K562 (cell line): ENCODE measurements at regions not wholly inside any gene's neighbourhood (a gene's known extent, or its start where the extent isn't known, plus 50 kb on each side); places are given as distances from the start of the nearest gene placed in this dataset.

ENCODE experiments used
- ATAC-seq: fragments of 200-7000 bp; cut with Tn5 transposase; 3 replicates; pipeline ENCODE4 v1.9.1; 2020; ENCODE audit warnings: moderate library complexity
- BruUV-seq: library from RNA; stranded (reverse); fragments of 400-500 nt; replicated peaks from 2 replicates; lab custom pipeline; 2021; lab: Mats Ljungman, UMichigan
- CTCF ChIA-PET: fragments of 300-600 bp; formaldehyde crosslinking; extraction: SDS; loops from one replicate; lab custom pipeline; 2021; ENCODE audit warnings: low intra/inter-chr PET ratio; lab: Yijun Ruan, JAX
- POLR2A ChIA-PET: fragments of 300-600, 350-650 bp; sonication (Branson Sonifier 250); formaldehyde crosslinking; extraction: SDS; loops from one replicate; lab custom pipeline; 2021; ENCODE audit warnings: antibody characterized with exemption, inconsistent platforms; lab: Yijun Ruan, JAX
- DNase-seq, 4 experiments: peaks; one replicate each; pipeline versions ENCODE4 v3.0.0 to v3.0.0-alpha.2; 2011 to 2018; ENCODE audit warnings: low spot score in 3 of 4, mixed read lengths in 3 of 4; ENCODE audit errors: extremely low read depth in 1 of 4
- FAIRE-seq: peaks from 2 replicates; lab custom pipeline; 2011; peaks lifted over from hg19 to GRCh38; lab: Jason Lieb, UNC
- H2AFZ ChIP-seq: 2 replicates; pipeline ENCODE4 v1.6.0; 2011; ENCODE audit warnings: low read depth, low read length, control low read depth, inconsistent platforms
- H3K27ac ChIP-seq: fragments of 200-600 bp; 3 replicates; pipeline ENCODE4 v1.8.0; 2011; ENCODE audit warnings: low read depth, mild to moderate bottlenecking, control low read depth, inconsistent platforms, low read length, moderate library complexity, mixed read lengths; ENCODE audit errors: extremely low read depth
- H3K27me3 ChIP-seq, 2 experiments: fragments of 300-600 bp in 1 of 2; 2 replicates in 1 of 2; 3 replicates in 1 of 2; pipeline versions ENCODE4 v1.6.0 to v1.8.0; 2011; ENCODE audit warnings: inconsistent platforms in 2 of 2, low read length in 2 of 2, mild to moderate bottlenecking in 1 of 2, mixed read lengths in 1 of 2, moderate library complexity in 1 of 2; ENCODE audit not compliant: control insufficient read depth in 2 of 2, insufficient read depth in 2 of 2
- H3K36me3 ChIP-seq: fragments of 300-600 bp; 3 replicates; pipeline ENCODE4 v1.8.0; 2011; ENCODE audit warnings: mild to moderate bottlenecking, low read length, inconsistent platforms; ENCODE audit not compliant: control insufficient read depth, insufficient read depth
- H3K4me1 ChIP-seq, 2 experiments: fragments of 200-600 bp in 1 of 2; replicated peaks in 1 of 2; 2 replicates in 1 of 2; 3 replicates in 1 of 2; pipeline versions ENCODE4 v1.5.1 to v1.8.0; 2011; ENCODE audit warnings: inconsistent platforms in 2 of 2, low read length in 2 of 2, mild to moderate bottlenecking in 1 of 2, mixed read lengths in 1 of 2, moderate library complexity in 1 of 2; ENCODE audit not compliant: control insufficient read depth in 2 of 2, insufficient read depth in 2 of 2
- H3K4me2 ChIP-seq: 2 replicates; pipeline ENCODE4 v1.6.1; 2011; ENCODE audit warnings: low read length, control low read depth, inconsistent platforms, mixed read lengths; ENCODE audit not compliant: insufficient read depth
- H3K4me3 ChIP-seq: fragments of 200-600 bp; sonication (generic), shearing (Covaris generic); 2 replicates; pipeline ENCODE4 v1.5.1; 2016; ENCODE audit warnings: control low read depth, inconsistent platforms
- H3K79me2 ChIP-seq: fragments of 200-600 bp; 3 replicates; pipeline ENCODE4 v1.8.0; 2011; ENCODE audit warnings: low read length, inconsistent platforms; ENCODE audit not compliant: control insufficient read depth, insufficient read depth
- H3K9ac ChIP-seq, 2 experiments: 2 replicates each; pipeline versions ENCODE4 v1.6.0 to v1.6.1; 2011; ENCODE audit warnings: low read depth in 2 of 2, low read length in 2 of 2, control low read depth in 1 of 2, inconsistent platforms in 1 of 2, mild to moderate bottlenecking in 1 of 2, mixed read lengths in 1 of 2; ENCODE audit not compliant: insufficient read depth in 1 of 2
- H3K9me1 ChIP-seq: one replicate; pipeline ENCODE4 v1.6.0; 2011; ENCODE audit warnings: inconsistent platforms, mild to moderate bottlenecking, low read length, moderate library complexity; ENCODE audit not compliant: control insufficient read depth, insufficient read depth
- H3K9me3 ChIP-seq: replicated peaks from 2 replicates; pipeline ENCODE4 v1.5.1; 2011; ENCODE audit warnings: low read depth, low read length, inconsistent platforms; ENCODE audit not compliant: control insufficient read depth, insufficient read depth
- H4K20me1 ChIP-seq: replicated peaks from 2 replicates; pipeline ENCODE4 v1.6.1; 2011; ENCODE audit warnings: low read length, inconsistent platforms, mixed read lengths; ENCODE audit not compliant: control insufficient read depth, insufficient read depth
- ESRRB ChIP-seq: fragments of 250-450 bp; sonication (Bioruptor Pico); IDR thresholded peaks from 2 replicates; pipeline ENCODE4 v1.5.0; 2020; ENCODE audit warnings: mild to moderate bottlenecking, moderate library complexity, borderline replicate concordance
- HOXB6 ChIP-seq: fragments of 250-450 bp; sonication (Bioruptor Pico); IDR thresholded peaks from 2 replicates; pipeline ENCODE4 v1.5.1; 2022; ENCODE audit warnings: mild to moderate bottlenecking, borderline replicate concordance
- HSF4 ChIP-seq: fragments of 250-450 bp; sonication (Bioruptor Pico); IDR thresholded peaks from 2 replicates; pipeline ENCODE4 v2.1.2; 2022; ENCODE audit warnings: mild to moderate bottlenecking, moderate library complexity, borderline replicate concordance
- MXI1 ChIP-seq: IDR thresholded peaks from 2 replicates; pipeline ENCODE4 v1.6.1; 2011; ENCODE audit warnings: low read depth, mild to moderate bottlenecking, improper control_type of control experiment, low read length
- NEUROD1 ChIP-seq: fragments of 150-350 bp; IDR thresholded peaks from 2 replicates; pipeline ENCODE4 v1.6.1; 2014; ENCODE audit warnings: borderline replicate concordance, low read length, low read depth; ENCODE audit not compliant: partially characterized antibody
- NR4A1 ChIP-seq, 2 experiments: fragments of 250-450 bp in 1 of 2; fragments of 450-650 bp in 1 of 2; sonication (Bioruptor Pico) in 1 of 2; IDR thresholded peaks; 2 replicates each; pipeline versions ENCODE4 v1.4.0 to v1.6.1; 2016 to 2020; ENCODE audit warnings: mild to moderate bottlenecking in 2 of 2, missing compliant biosample characterization in 1 of 2, missing genetic modification characterization in 1 of 2, moderate library complexity in 1 of 2
- NUFIP1 ChIP-seq: fragments of 450-650 bp; IDR thresholded peaks from 2 replicates; pipeline ENCODE4 v1.6.1; 2018; ENCODE audit not compliant: partially characterized antibody
- POLR2B ChIP-seq: fragments of 450-650 bp; IDR thresholded peaks from 2 replicates; pipeline ENCODE4 v1.6.1; 2018; ENCODE audit warnings: low read depth; ENCODE audit not compliant: partially characterized antibody
- RHOXF2B ChIP-seq: fragments of 250-450 bp; sonication (Bioruptor Pico); conservative IDR thresholded peaks from 2 replicates; pipeline ENCODE4 v1.5.1; 2021
- SMAD1 ChIP-seq: fragments of 150-350 bp; IDR thresholded peaks from 2 replicates; pipeline ENCODE4 v1.6.1; 2014; ENCODE audit warnings: low read length, low read depth; ENCODE audit not compliant: partially characterized antibody
- TEAD2 ChIP-seq: fragments of 450-650 bp; IDR thresholded peaks from 2 replicates; pipeline ENCODE4 v1.6.1; 2016; ENCODE audit warnings: missing genetic modification characterization, control low read depth, missing compliant biosample characterization
- ZNF75A ChIP-seq: fragments of 450-650 bp; formaldehyde crosslinking; IDR thresholded peaks from 2 replicates; pipeline ENCODE4 v1.4.0; 2020; ENCODE audit warnings: mild to moderate bottlenecking
- WGBS: fragments of 100-300 bp; shearing (Covaris generic); methylation state at CpG from one replicate; pipeline ENCODE4 v1.1.6; 2016; ENCODE audit warnings: low coverage, mixed read lengths; ENCODE audit not compliant: insufficient coverage; ENCODE audit errors: missing lambda C conversion rate; 5-methylcytosine and 5-hydroxymethylcytosine counted together
- in situ Hi-C: fragments of 300-500 bp; cut with MboI; formaldehyde crosslinking; loops from 4 replicates; pipeline ENCODE4 v1.15.0; 2018; ENCODE audit warnings: inconsistent platforms, mixed read lengths
- intact Hi-C: fragments of 100-400 bp; cut with micrococcal nuclease; formaldehyde crosslinking; loops from 2 replicates; pipeline ENCODE4 v1.14.2; 2022
- TF ChIP-seq, protein P1 (sequence below): fragments of 250-450 bp; sonication (Bioruptor Pico); IDR thresholded peaks from 2 replicates; pipeline ENCODE4 v1.4.0; 2020
- TF ChIP-seq, protein P2 (sequence below): fragments of 250-450 bp; sonication (Bioruptor Pico); IDR thresholded peaks from 2 replicates; pipeline ENCODE4 v1.4.0; 2020; ENCODE audit warnings: mild to moderate bottlenecking, moderate library complexity

DNA sequence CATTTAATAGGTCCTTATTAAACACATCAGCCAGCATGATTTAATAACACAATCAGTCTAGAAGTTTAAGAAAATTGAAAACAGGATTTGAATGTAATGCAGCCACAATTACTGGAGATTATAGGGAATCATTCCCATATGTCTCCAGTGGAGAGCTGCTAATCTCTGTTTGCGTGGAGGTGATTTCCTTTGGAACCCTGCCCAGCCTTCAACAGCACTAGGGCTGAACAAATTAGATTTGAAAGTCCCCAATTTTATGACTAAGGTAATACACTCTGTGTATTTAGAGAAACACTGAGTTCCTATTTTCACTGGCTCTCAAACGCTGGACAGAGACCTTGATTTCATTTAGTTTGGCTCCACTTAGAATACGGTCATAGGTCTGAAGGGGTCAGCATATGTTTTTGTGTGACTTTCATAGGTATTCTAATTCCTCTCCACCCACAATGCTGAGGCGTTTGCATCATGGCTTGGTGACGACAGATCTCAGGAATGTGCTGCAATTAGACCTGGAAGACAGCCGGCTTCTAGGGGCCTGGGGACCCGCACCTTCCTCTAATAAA lies 508.3 kb downstream of the EBF1 start:
- no peak for FAIRE-seq
- Histone ChIP-seq H3K4me3 (no peak overlapping the region), H3K36me3 (no peaks in the 10 kb centered on the region), H3K79me2 (no peaks in the 10 kb centered on the region), H4K20me1 (no peaks in the 10 kb centered on the region), H3K27ac (no peak overlapping the region), H3K9ac (no peak overlapping the region), H3K9me3 (no peaks in the 10 kb centered on the region), H2AFZ (no peak overlapping the region), H3K9me1 (no peaks in the 10 kb centered on the region), H3K27me3 (no peaks in the 10 kb centered on the region), H3K4me1 (no peaks in the 10 kb centered on the region), H3K4me2 (no peak overlapping the region)
- in situ Hi-C loops (no loop called here), intact Hi-C loops (no loop called here)
- ChIA-PET CTCF (no interaction called here), POLR2A (interaction anchor here (0.6 kb wide), 1 partner anchor 40 kb away, joined by 3 read pairs; no protein-coding TSS in a partner anchor)
- TF ChIP-seq NUFIP1 (no peak), POLR2B (no peak), ESRRB (CRISPR knock-in tag) (no peak), SMAD1 (no peak), ZNF75A (no peak), MXI1 (no peak), HSF4 (CRISPR knock-in tag) (no peak), HOXB6 (no peak), RHOXF2B (CRISPR knock-in tag) (no peak), NR4A1 (CRISPR knock-in tag; IDR thresholded peaks at IDR 0.05) (no peak), NR4A1 (tag; IDR thresholded peaks at IDR 0.05) (no peak), TEAD2 (no peak), NEUROD1 (no peak)
- TF ChIP-seq, protein P1, sequence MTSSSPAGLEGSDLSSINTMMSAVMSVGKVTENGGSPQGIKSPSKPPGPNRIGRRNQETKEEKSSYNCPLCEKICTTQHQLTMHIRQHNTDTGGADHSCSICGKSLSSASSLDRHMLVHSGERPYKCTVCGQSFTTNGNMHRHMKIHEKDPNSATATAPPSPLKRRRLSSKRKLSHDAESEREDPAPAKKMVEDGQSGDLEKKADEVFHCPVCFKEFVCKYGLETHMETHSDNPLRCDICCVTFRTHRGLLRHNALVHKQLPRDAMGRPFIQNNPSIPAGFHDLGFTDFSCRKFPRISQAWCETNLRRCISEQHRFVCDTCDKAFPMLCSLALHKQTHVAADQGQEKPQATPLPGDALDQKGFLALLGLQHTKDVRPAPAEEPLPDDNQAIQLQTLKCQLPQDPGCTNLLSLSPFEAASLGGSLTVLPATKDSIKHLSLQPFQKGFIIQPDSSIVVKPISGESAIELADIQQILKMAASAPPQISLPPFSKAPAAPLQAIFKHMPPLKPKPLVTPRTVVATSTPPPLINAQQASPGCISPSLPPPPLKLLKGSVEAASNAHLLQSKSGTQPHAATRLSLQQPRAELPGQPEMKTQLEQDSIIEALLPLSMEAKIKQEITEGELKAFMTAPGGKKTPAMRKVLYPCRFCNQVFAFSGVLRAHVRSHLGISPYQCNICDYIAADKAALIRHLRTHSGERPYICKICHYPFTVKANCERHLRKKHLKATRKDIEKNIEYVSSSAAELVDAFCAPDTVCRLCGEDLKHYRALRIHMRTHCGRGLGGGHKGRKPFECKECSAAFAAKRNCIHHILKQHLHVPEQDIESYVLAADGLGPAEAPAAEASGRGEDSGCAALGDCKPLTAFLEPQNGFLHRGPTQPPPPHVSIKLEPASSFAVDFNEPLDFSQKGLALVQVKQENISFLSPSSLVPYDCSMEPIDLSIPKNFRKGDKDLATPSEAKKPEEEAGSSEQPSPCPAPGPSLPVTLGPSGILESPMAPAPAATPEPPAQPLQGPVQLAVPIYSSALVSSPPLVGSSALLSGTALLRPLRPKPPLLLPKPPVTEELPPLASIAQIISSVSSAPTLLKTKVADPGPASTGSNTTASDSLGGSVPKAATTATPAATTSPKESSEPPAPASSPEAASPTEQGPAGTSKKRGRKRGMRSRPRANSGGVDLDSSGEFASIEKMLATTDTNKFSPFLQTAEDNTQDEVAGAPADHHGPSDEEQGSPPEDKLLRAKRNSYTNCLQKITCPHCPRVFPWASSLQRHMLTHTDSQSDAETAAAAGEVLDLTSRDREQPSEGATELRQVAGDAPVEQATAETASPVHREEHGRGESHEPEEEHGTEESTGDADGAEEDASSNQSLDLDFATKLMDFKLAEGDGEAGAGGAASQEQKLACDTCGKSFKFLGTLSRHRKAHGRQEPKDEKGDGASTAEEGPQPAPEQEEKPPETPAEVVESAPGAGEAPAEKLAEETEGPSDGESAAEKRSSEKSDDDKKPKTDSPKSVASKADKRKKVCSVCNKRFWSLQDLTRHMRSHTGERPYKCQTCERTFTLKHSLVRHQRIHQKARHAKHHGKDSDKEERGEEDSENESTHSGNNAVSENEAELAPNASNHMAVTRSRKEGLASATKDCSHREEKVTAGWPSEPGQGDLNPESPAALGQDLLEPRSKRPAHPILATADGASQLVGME (CRISPR knock-in tag) = no peak
- TF ChIP-seq, protein P2, sequence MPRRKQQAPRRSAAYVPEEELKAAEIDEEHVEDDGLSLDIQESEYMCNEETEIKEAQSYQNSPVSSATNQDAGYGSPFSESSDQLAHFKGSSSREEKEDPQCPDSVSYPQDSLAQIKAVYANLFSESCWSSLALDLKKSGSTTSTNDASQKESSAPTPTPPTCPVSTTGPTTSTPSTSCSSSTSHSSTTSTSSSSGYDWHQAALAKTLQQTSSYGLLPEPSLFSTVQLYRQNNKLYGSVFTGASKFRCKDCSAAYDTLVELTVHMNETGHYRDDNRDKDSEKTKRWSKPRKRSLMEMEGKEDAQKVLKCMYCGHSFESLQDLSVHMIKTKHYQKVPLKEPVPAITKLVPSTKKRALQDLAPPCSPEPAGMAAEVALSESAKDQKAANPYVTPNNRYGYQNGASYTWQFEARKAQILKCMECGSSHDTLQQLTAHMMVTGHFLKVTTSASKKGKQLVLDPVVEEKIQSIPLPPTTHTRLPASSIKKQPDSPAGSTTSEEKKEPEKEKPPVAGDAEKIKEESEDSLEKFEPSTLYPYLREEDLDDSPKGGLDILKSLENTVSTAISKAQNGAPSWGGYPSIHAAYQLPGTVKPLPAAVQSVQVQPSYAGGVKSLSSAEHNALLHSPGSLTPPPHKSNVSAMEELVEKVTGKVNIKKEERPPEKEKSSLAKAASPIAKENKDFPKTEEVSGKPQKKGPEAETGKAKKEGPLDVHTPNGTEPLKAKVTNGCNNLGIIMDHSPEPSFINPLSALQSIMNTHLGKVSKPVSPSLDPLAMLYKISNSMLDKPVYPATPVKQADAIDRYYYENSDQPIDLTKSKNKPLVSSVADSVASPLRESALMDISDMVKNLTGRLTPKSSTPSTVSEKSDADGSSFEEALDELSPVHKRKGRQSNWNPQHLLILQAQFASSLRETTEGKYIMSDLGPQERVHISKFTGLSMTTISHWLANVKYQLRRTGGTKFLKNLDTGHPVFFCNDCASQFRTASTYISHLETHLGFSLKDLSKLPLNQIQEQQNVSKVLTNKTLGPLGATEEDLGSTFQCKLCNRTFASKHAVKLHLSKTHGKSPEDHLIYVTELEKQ = no peak
- no peak for ATAC-seq
- WGBS = under 1% methylated on average over 7 of the region's 7 CpGs
- DNase-seq = no peak
- no TSS peak for BruUV-seq
